T1000 (cell line): ENCODE measurements at regions not wholly inside any gene's neighbourhood (a gene's known extent, or its start where the extent isn't known, plus 50 kb on each side); places are given as distances from the start of the nearest gene placed in this dataset.

Experiments
- DNase-seq: peaks from one replicate; lab custom pipeline; 2025; ENCODE audit warnings: mixed read lengths; lab: John Stamatoyannopoulos, UW

- no peak for DNase-seq
Measured at GRCh38 chr13:48761256-48761655, 107.5 kb downstream of the CYSLTR2 start.

GRCh38 chr13:48769107-48769704, 115.5 kb downstream of the CYSLTR2 start:
- DNase-seq = peak; percentile 48

GRCh38 chr13:48770372-48770771, 116.6 kb downstream of the CYSLTR2 start:
- DNase-seq = no peak

- DNase-seq = no peak
Measured at GRCh38 chr13:48772908-48773307, 119.2 kb downstream of the CYSLTR2 start.

GRCh38 chr13:48773531-48774275, 120.0 kb downstream of the CYSLTR2 start:
- DNase-seq = no peak

- no peak for DNase-seq
Measured at GRCh38 chr13:48775285-48775684, 121.6 kb downstream of the CYSLTR2 start.

- peak; percentile 22 for DNase-seq
Measured at GRCh38 chr13:48775804-48776203, 122.1 kb downstream of the CYSLTR2 start.

- DNase-seq = no peak
Measured at GRCh38 chr13:48776401-48776800, 122.7 kb downstream of the CYSLTR2 start.

- DNase-seq = no peak
Measured at GRCh38 chr13:48778610-48779009, 124.9 kb downstream of the CYSLTR2 start.

GRCh38 chr13:48780713-48781341, 127.1 kb downstream of the CYSLTR2 start:
- DNase-seq = no peak

GRCh38 chr13:48782429-48782840, 128.7 kb downstream of the CYSLTR2 start:
- no peak for DNase-seq

GRCh38 chr13:48783181-48783630, 129.5 kb downstream of the CYSLTR2 start:
- DNase-seq = peak; percentile 35

GRCh38 chr13:48783695-48784230, 130.0 kb downstream of the CYSLTR2 start:
- DNase-seq = no peak

- DNase-seq = no peak
Measured at GRCh38 chr13:48784916-48785548, 131.3 kb downstream of the CYSLTR2 start.

GRCh38 chr13:48790199-48790598, 136.5 kb downstream of the CYSLTR2 start:
- DNase-seq = no peak

GRCh38 chr13:48790966-48791365, 137.2 kb downstream of the CYSLTR2 start:
- DNase-seq = no peak

- DNase-seq = no peak
Measured at GRCh38 chr13:48797127-48797526, 143.4 kb downstream of the CYSLTR2 start.

GRCh38 chr13:48797761-48798160, 144.0 kb downstream of the CYSLTR2 start:
- no peak for DNase-seq

- DNase-seq = no peak
Measured at GRCh38 chr13:48798180-48798579, 144.5 kb downstream of the CYSLTR2 start.

- no peak for DNase-seq
Measured at GRCh38 chr13:48801255-48801654, 147.5 kb downstream of the CYSLTR2 start.

GRCh38 chr13:48804821-48805601, 151.3 kb downstream of the CYSLTR2 start:
- no peak for DNase-seq

- no peak for DNase-seq
Measured at GRCh38 chr13:48806522-48806921, 152.8 kb downstream of the CYSLTR2 start.
